OCI-M2 (cell line): ENCODE measurements at regions not wholly inside any gene's neighbourhood (a gene's known extent, or its start where the extent isn't known, plus 50 kb on each side); places are given as distances from the start of the nearest gene placed in this dataset.
"Not testable (repeated sequence)": the region's sequence is repeated elsewhere in the genome, so short reads cannot be mapped to it uniquely, and the experiment has no call there.

Experiments
- DNase-seq: peaks from one replicate; lab custom pipeline; 2025; ENCODE audit not compliant: unreplicated experiment; lab: John Stamatoyannopoulos, UW

- no peak for DNase-seq
These were observed 161.0 kb upstream of the CIBAR2 start for GRCh38 chr16:85273293-85273692.

- no peak for DNase-seq
These were observed 162.2 kb upstream of the CIBAR2 start for GRCh38 chr16:85274501-85274900.

GRCh38 chr16:85274924-85275323, 162.7 kb upstream of the CIBAR2 start:
- no peak for DNase-seq

- DNase-seq = no peak
These were observed 163.4 kb upstream of the CIBAR2 start for GRCh38 chr16:85275533-85276249.

GRCh38 chr16:85276258-85276657, 164.0 kb upstream of the CIBAR2 start:
- no peak for DNase-seq

- DNase-seq = no peak
These were observed 164.4 kb upstream of the CIBAR2 start for GRCh38 chr16:85276721-85277120.

- no peak for DNase-seq
These were observed 166.6 kb upstream of the CIBAR2 start for GRCh38 chr16:85278839-85279238.

GRCh38 chr16:85279402-85279801, 167.1 kb upstream of the CIBAR2 start:
- DNase-seq = no peak

GRCh38 chr16:85279825-85280545, 167.7 kb upstream of the CIBAR2 start:
- no peak for DNase-seq

GRCh38 chr16:85281181-85281580, 168.9 kb upstream of the CIBAR2 start:
- no peak for DNase-seq

- no peak for DNase-seq
These were observed 170.6 kb upstream of the CIBAR2 start for GRCh38 chr16:85282842-85283241.

- DNase-seq = no peak
These were observed 171.2 kb upstream of the CIBAR2 start for GRCh38 chr16:85283305-85284050.

- DNase-seq = no peak
These were observed 172.0 kb upstream of the CIBAR2 start for GRCh38 chr16:85284141-85284817.

GRCh38 chr16:85285681-85286065, 173.4 kb upstream of the CIBAR2 start:
- DNase-seq = no peak

GRCh38 chr16:85286066-85286831, 174.0 kb upstream of the CIBAR2 start:
- DNase-seq = no peak

- no peak for DNase-seq
These were observed 174.9 kb upstream of the CIBAR2 start for GRCh38 chr16:85286951-85287814.

GRCh38 chr16:85287815-85288109, 175.5 kb upstream of the CIBAR2 start:
- not testable (repeated sequence) for DNase-seq

- no peak for DNase-seq
These were observed 176.1 kb upstream of the CIBAR2 start for GRCh38 chr16:85288341-85288868.

GRCh38 chr16:85288869-85289660, 176.8 kb upstream of the CIBAR2 start:
- DNase-seq = no peak
